Gastroesophageal sphincter (tissue), 3 donors: ENCODE measurements at regions not wholly inside any gene's neighbourhood (a gene's known extent, or its start where the extent isn't known, plus 50 kb on each side); places are given as distances from the start of the nearest gene placed in this dataset.

ENCODE experiments used
- EP300 ChIP-seq: sonication (generic); formaldehyde crosslinking; IDR thresholded peaks from one replicate; pipeline ENCODE4 v1.6.1; 2017; ENCODE audit warnings: antibody characterized with exemption, mild to moderate bottlenecking
- POLR2A ChIP-seq, 2 donors: fragments of 450-650 bp; IDR thresholded peaks; one replicate each; pipeline ENCODE4 v1.6.1; 2017; ENCODE audit warnings: antibody characterized with exemption in 2 of 2, mild to moderate bottlenecking in 2 of 2, moderate library complexity in 1 of 2
- POLR2AphosphoS5 ChIP-seq: sonication (generic); formaldehyde crosslinking; IDR thresholded peaks from one replicate; pipeline ENCODE4 v1.6.1; 2017; ENCODE audit warnings: antibody characterized with exemption
- TF ChIP-seq, protein P1 (sequence below), 4 experiments: fragments of 200-600 bp in 2 of 4; fragments of 450-650 bp in 2 of 4; sonication (generic) in 1 of 4; IDR thresholded peaks; one replicate each; pipeline ENCODE4 v1.5.1; 2017 to 2019; ENCODE audit warnings: antibody characterized with exemption in 4 of 4, mild to moderate bottlenecking in 2 of 4, moderate library complexity in 2 of 4

DNA sequence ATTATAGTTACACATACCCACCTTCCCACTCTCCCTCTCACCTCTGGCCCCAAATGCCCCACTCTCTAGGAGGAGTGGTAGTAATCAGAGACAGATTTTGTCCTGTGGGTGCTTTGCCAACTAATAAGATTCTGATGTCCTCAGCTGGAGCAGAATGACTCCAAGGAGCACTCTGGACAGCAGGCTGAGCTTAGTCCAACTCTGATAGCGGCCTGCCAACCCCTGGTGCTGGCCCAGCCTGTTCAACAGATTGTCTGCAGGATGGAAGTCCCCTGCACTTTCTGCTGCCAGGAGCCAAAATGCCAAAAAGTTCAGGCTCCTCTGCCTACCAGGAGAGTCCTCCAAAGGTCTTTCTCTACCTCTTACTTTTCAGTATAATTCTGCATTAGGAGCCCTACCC lies 160.5 kb upstream of the UMPS start:
- TF ChIP-seq, protein P1, sequence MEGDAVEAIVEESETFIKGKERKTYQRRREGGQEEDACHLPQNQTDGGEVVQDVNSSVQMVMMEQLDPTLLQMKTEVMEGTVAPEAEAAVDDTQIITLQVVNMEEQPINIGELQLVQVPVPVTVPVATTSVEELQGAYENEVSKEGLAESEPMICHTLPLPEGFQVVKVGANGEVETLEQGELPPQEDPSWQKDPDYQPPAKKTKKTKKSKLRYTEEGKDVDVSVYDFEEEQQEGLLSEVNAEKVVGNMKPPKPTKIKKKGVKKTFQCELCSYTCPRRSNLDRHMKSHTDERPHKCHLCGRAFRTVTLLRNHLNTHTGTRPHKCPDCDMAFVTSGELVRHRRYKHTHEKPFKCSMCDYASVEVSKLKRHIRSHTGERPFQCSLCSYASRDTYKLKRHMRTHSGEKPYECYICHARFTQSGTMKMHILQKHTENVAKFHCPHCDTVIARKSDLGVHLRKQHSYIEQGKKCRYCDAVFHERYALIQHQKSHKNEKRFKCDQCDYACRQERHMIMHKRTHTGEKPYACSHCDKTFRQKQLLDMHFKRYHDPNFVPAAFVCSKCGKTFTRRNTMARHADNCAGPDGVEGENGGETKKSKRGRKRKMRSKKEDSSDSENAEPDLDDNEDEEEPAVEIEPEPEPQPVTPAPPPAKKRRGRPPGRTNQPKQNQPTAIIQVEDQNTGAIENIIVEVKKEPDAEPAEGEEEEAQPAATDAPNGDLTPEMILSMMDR (IDR thresholded peaks at IDR 0.05) = no peak
- TF ChIP-seq POLR2AphosphoS5 = no peak
- TF ChIP-seq POLR2A (IDR thresholded peaks at IDR 0.05) = no peak
- TF ChIP-seq EP300 = no peak
